IMR-90 (cell line): ENCODE measurements at regions not wholly inside any gene's neighbourhood (a gene's known extent, or its start where the extent isn't known, plus 50 kb on each side); places are given as distances from the start of the nearest gene placed in this dataset.

Experiments
- ATAC-seq: fragments of 200-7000 bp; cut with Tn5 transposase; 2 replicates; pipeline ENCODE4 v1.9.1; 2020; ENCODE audit warnings: low read depth, mild to moderate bottlenecking, moderate library complexity
- BruUV-seq: library from RNA; stranded (reverse); fragments of 400-500 nt; replicated peaks from 2 replicates; lab custom pipeline; 2021; lab: Mats Ljungman, UMichigan
- CTCF ChIA-PET: fragments of 300-600 bp; formaldehyde crosslinking; extraction: SDS; loops from one replicate; lab custom pipeline; 2021; ENCODE audit warnings: antibody characterized with exemption; lab: Yijun Ruan, JAX
- POLR2A ChIA-PET: fragments of 300-600 bp; sonication (Branson Sonifier 250); formaldehyde crosslinking; loops from one replicate; lab custom pipeline; 2022; ENCODE audit warnings: antibody characterized with exemption; ENCODE audit not compliant: unreplicated experiment; lab: Charles Lee
- DNase-seq: peaks from one replicate; pipeline ENCODE4 v3.0.0; 2013
- H2AFZ ChIP-seq: replicated peaks from 2 replicates; pipeline ENCODE3; 2013; ENCODE audit warnings: low read length, mild to moderate bottlenecking; ENCODE audit not compliant: poor library complexity
- H2AK5ac ChIP-seq: 2 replicates; pipeline ENCODE4 v1.6.1; 2013; ENCODE audit warnings: low read depth, low read length, inconsistent platforms
- H2AK9ac ChIP-seq: replicated peaks from 2 replicates; pipeline ENCODE3; 2013; ENCODE audit warnings: mild to moderate bottlenecking, low read depth, low read length, moderate library complexity; ENCODE audit not compliant: poor library complexity
- H2BK120ac ChIP-seq: 2 replicates; pipeline ENCODE4 v1.6.1; 2013; ENCODE audit warnings: low read depth, low read length, inconsistent platforms
- H2BK15ac ChIP-seq: 3 replicates; pipeline ENCODE4 v1.6.1; 2013; ENCODE audit warnings: low read depth, low read length, inconsistent platforms
- H2BK20ac ChIP-seq: 2 replicates; pipeline ENCODE4 v1.6.1; 2013; ENCODE audit warnings: low read depth, mild to moderate bottlenecking, inconsistent platforms, low read length, moderate library complexity
- H2BK5ac ChIP-seq: 2 replicates; pipeline ENCODE4 v1.6.1; 2013; ENCODE audit warnings: mild to moderate bottlenecking, low read depth, low read length, inconsistent platforms; ENCODE audit not compliant: poor library complexity, severe bottlenecking
- H3K14ac ChIP-seq: replicated peaks from 2 replicates; pipeline ENCODE4 v1.6.1; 2013; ENCODE audit warnings: low read depth, low read length, inconsistent platforms
- H3K18ac ChIP-seq: 2 replicates; pipeline ENCODE4 v1.6.1; 2013; ENCODE audit warnings: low read depth, low read length, control low read depth
- H3K23ac ChIP-seq: 2 replicates; pipeline ENCODE4 v1.6.1; 2013; ENCODE audit warnings: low read depth, low read length, inconsistent platforms
- H3K27ac ChIP-seq: 2 replicates; pipeline ENCODE4 v1.5.1; 2013; ENCODE audit warnings: mild to moderate bottlenecking, control low read depth, low read length; ENCODE audit not compliant: insufficient read depth
- H3K27me3 ChIP-seq: 2 replicates; pipeline ENCODE4 v1.6.1; 2013; ENCODE audit warnings: low read length; ENCODE audit not compliant: control insufficient read depth, insufficient read depth
- H3K36me3 ChIP-seq: 2 replicates; pipeline ENCODE4 v1.6.1; 2013; ENCODE audit warnings: low read length, mixed read lengths; ENCODE audit not compliant: control insufficient read depth, insufficient read depth
- H3K4ac ChIP-seq: 2 replicates; pipeline ENCODE4 v1.6.1; 2013; ENCODE audit warnings: low read depth, low read length, inconsistent platforms
- H3K4me1 ChIP-seq: 2 replicates; pipeline ENCODE4 v1.6.1; 2013; ENCODE audit warnings: low read length, mixed read lengths; ENCODE audit not compliant: control insufficient read depth, insufficient read depth
- H3K4me2 ChIP-seq: 2 replicates; pipeline ENCODE4 v1.6.1; 2013; ENCODE audit warnings: low read depth, mild to moderate bottlenecking, control low read depth, low read length, moderate library complexity
- H3K4me3 ChIP-seq: 2 replicates; pipeline ENCODE4 v1.5.1; 2013; ENCODE audit warnings: low read depth, mild to moderate bottlenecking, control low read depth, low read length, moderate library complexity; ENCODE audit not compliant: insufficient read depth
- H3K56ac ChIP-seq: 2 replicates; pipeline ENCODE4 v1.6.1; 2013; ENCODE audit warnings: low read length, inconsistent platforms; ENCODE audit not compliant: insufficient read depth; ENCODE audit errors: extremely low read depth
- H3K79me1 ChIP-seq, 2 experiments: 2 replicates each; pipeline ENCODE4 v1.6.1; 2013; ENCODE audit warnings: low read length in 2 of 2, inconsistent platforms in 1 of 2, low read depth in 1 of 2
- H3K9ac ChIP-seq: 2 replicates; pipeline ENCODE4 v1.6.1; 2013; ENCODE audit warnings: low read depth, low read length, control low read depth
- H3K9me1 ChIP-seq: 2 replicates; pipeline ENCODE4 v1.6.1; 2013; ENCODE audit warnings: low read length, inconsistent platforms; ENCODE audit not compliant: insufficient read depth
- H3K9me3 ChIP-seq: 2 replicates; pipeline ENCODE4 v1.6.1; 2013; ENCODE audit warnings: low read length; ENCODE audit not compliant: control insufficient read depth, insufficient read depth
- H4K20me1 ChIP-seq: 2 replicates; pipeline ENCODE4 v1.6.1; 2013; ENCODE audit warnings: low read length, inconsistent platforms; ENCODE audit not compliant: insufficient read depth
- H4K5ac ChIP-seq: 2 replicates; pipeline ENCODE4 v1.6.1; 2013; ENCODE audit warnings: mild to moderate bottlenecking, low read depth, low read length, control low read depth
- H4K8ac ChIP-seq, 2 experiments: 2 replicates each; pipeline ENCODE4 v1.6.1; 2013; ENCODE audit warnings: low read depth in 2 of 2, low read length in 2 of 2, control low read depth in 1 of 2, inconsistent platforms in 1 of 2
- H4K91ac ChIP-seq: 2 replicates; pipeline ENCODE4 v1.6.1; 2013; ENCODE audit warnings: low read depth, low read length, inconsistent platforms; ENCODE audit not compliant: insufficient read depth
- CEBPB ChIP-seq: IDR thresholded peaks from 2 replicates; pipeline ENCODE4 v1.6.1; 2012; ENCODE audit warnings: low read depth, low read length, improper control_type of control experiment
- CHD1 ChIP-seq: IDR thresholded peaks from 2 replicates; pipeline ENCODE4 v1.6.1; 2012; ENCODE audit warnings: low read depth, low read length, improper control_type of control experiment
- CTCF ChIP-seq: conservative IDR thresholded peaks from 2 replicates; pipeline ENCODE4 v1.5.1; 2012; ENCODE audit warnings: mild to moderate bottlenecking, low read depth, low read length, improper control_type of control experiment
- ELK1 ChIP-seq: fragments of 150-350 bp; IDR thresholded peaks from 2 replicates; pipeline ENCODE4 v1.6.1; 2016; ENCODE audit warnings: low read depth, mild to moderate bottlenecking, low read length, moderate library complexity, borderline replicate concordance
- FOS ChIP-seq: fragments of 150-350 bp; IDR thresholded peaks from 2 replicates; pipeline ENCODE4 v1.6.1; 2016; ENCODE audit warnings: low read depth, low read length
- MAFK ChIP-seq: IDR thresholded peaks from 2 replicates; pipeline ENCODE4 v1.6.1; 2012; ENCODE audit warnings: low read depth, low read length, improper control_type of control experiment
- MAZ ChIP-seq: IDR thresholded peaks from 2 replicates; pipeline ENCODE4 v1.6.1; 2012; ENCODE audit warnings: low read depth, mild to moderate bottlenecking, low read length, improper control_type of control experiment, moderate library complexity, borderline replicate concordance
- MXI1 ChIP-seq: IDR thresholded peaks from 2 replicates; pipeline ENCODE4 v1.6.1; 2012; ENCODE audit warnings: low read depth, mild to moderate bottlenecking, low read length, moderate library complexity, borderline replicate concordance
- NFE2L2 ChIP-seq: fragments of 150-350 bp; IDR thresholded peaks from 2 replicates; pipeline ENCODE4 v1.6.1; 2016; ENCODE audit warnings: low read depth, mild to moderate bottlenecking, low read length
- POLR2A ChIP-seq: IDR thresholded peaks from 2 replicates; pipeline ENCODE4 v1.6.1; 2012; ENCODE audit warnings: mild to moderate bottlenecking, low read depth, low read length
- RAD21 ChIP-seq: IDR thresholded peaks from 2 replicates; pipeline ENCODE4 v1.6.1; 2012; ENCODE audit warnings: low read length, improper control_type of control experiment
- RCOR1 ChIP-seq: IDR thresholded peaks from 2 replicates; pipeline ENCODE4 v1.6.1; 2012; ENCODE audit warnings: mild to moderate bottlenecking, low read length, improper control_type of control experiment; ENCODE audit not compliant: insufficient replicate concordance
- RFX5 ChIP-seq: IDR thresholded peaks from 2 replicates; pipeline ENCODE4 v1.8.0; 2012; ENCODE audit warnings: low read depth, mild to moderate bottlenecking, low read length, moderate library complexity
- USF2 ChIP-seq: fragments of 150-350 bp; IDR thresholded peaks from 2 replicates; pipeline ENCODE4 v1.6.1; 2017; ENCODE audit warnings: mild to moderate bottlenecking, antibody characterized with exemption, low read length, low read depth
- WGBS, 2 experiments: methylation state at CpG; one replicate each; pipeline versions ENCODE4 v1.1.5 to v1.1.7; 2013; ENCODE audit warnings: missing lambda C conversion rate in 2 of 2; ENCODE audit not compliant: insufficient read length in 1 of 2; ENCODE audit errors: extremely low coverage in 2 of 2; 5-methylcytosine and 5-hydroxymethylcytosine counted together
- dilution Hi-C: fragments of 300-500 bp; cut with HindIII; formaldehyde crosslinking; loops from one replicate; pipeline ENCODE4 v1.14.3; 2018; ENCODE audit warnings: low sequenced_read_pairs; ENCODE audit not compliant: unreplicated experiment
- in situ Hi-C: fragments of 300-500 bp; cut with MboI; formaldehyde crosslinking; loops from 3 replicates; pipeline ENCODE4 v1.14.3; 2019; ENCODE audit warnings: low sequenced_read_pairs, inconsistent platforms, mixed read lengths
- intact Hi-C: fragments of 100-400 bp; cut with micrococcal nuclease; formaldehyde crosslinking; loops from 2 replicates; pipeline ENCODE4 v1.10.0; 2022

GRCh38 chr1:4871373-4871772, 217.0 kb downstream of the AJAP1 start:
- Histone ChIP-seq H3K4me1 (no peaks in the 10 kb centered on the region), H2BK120ac (no peak overlapping the region), H2AK9ac (no peak overlapping the region), H3K23ac (no peak overlapping the region), H4K5ac (no peak overlapping the region), H3K14ac (no peak overlapping the region), H3K36me3 (no peaks in the 10 kb centered on the region), H3K18ac (no peak overlapping the region), H2AK5ac (no peak overlapping the region), H2BK20ac (no peak overlapping the region), H3K9me1 (no peaks in the 10 kb centered on the region), H4K8ac (no peak overlapping the region), H3K27me3 (no peaks in the 10 kb centered on the region), H3K9me3 (peaks cover 36% of the 10 kb centered on the region), H2BK5ac (peak overlapping the region; percentile 34), H2BK15ac (no peak overlapping the region), H3K4ac (no peak overlapping the region), H3K79me1 (no peaks in the 10 kb centered on the region), H3K4me3 (no peak overlapping the region), H3K27ac (no peak overlapping the region), H3K56ac (no peak overlapping the region), H4K20me1 (no peaks in the 10 kb centered on the region), H3K4me2 (no peak overlapping the region), H4K91ac (no peak overlapping the region), H3K9ac (no peak overlapping the region), H2AFZ (no peak overlapping the region)
- DNase-seq (no peak), ATAC-seq (no peak)
- dilution Hi-C loops, result no loop called here
- in situ Hi-C loops, result no loop called here
- ChIA-PET CTCF (no interaction called here), POLR2A (no interaction called here)
- TF ChIP-seq MAZ (no peak), RFX5 (no peak), ELK1 (no peak), POLR2A (no peak), MAFK (no peak), FOS (no peak), NFE2L2 (no peak), CTCF (no peak), CHD1 (no peak), CEBPB (no peak), USF2 (no peak), RAD21 (no peak), MXI1 (no peak), RCOR1 (no peak)
- intact Hi-C loops, result no loop called here
- no CpG with 5 or more reads among the region's 3 CpGs for WGBS, 2 experiments
- BruUV-seq, result no TSS peak
